Heart right ventricle (tissue), 16 donors: ENCODE measurements at regions not wholly inside any gene's neighbourhood (a gene's known extent, or its start where the extent isn't known, plus 50 kb on each side); places are given as distances from the start of the nearest gene placed in this dataset.

Experiments
- ATAC-seq, 8 donors: fragments of 200-7000 bp; cut with Tn5 transposase; one replicate each; pipeline ENCODE4 v1.9.1; 2020; ENCODE audit warnings: mild to moderate bottlenecking in 8 of 8, moderate library complexity in 8 of 8, moderate number of reproducible peaks in 1 of 8
- DNase-seq, 2 donors: peaks; one replicate each; pipeline ENCODE4 v3.0.0-alpha.2; 2020
- H3K27ac ChIP-seq, 10 donors: fragments of 200-600 bp; sonication (generic) in 2 of 10; one replicate each; pipeline versions ENCODE4 v1.5.0 to v1.8.0; 2020 to 2022; ENCODE audit warnings: mild to moderate bottlenecking in 3 of 10
- H3K27me3 ChIP-seq, 7 donors: fragments of 200-600 bp; one replicate each; pipeline ENCODE4 v1.8.0; 2021 to 2022; ENCODE audit warnings: mild to moderate bottlenecking in 2 of 7
- H3K36me3 ChIP-seq, 9 donors: fragments of 200-600 bp; sonication (generic) in 1 of 9; one replicate each; pipeline versions ENCODE4 v1.5.0 to v1.8.0; 2020 to 2022; ENCODE audit warnings: mild to moderate bottlenecking in 2 of 9
- H3K4me1 ChIP-seq, 9 donors: fragments of 200-600 bp; sonication (generic) in 1 of 9; one replicate each; pipeline versions ENCODE4 v1.5.0 to v1.8.0; 2020 to 2022; ENCODE audit warnings: mild to moderate bottlenecking in 4 of 9
- H3K4me3 ChIP-seq, 10 donors: fragments of 200-600 bp; sonication (generic) in 2 of 10; one replicate each; pipeline versions ENCODE4 v1.5.0 to v1.8.0; 2020 to 2022; ENCODE audit warnings: mild to moderate bottlenecking in 7 of 10, moderate library complexity in 2 of 10
- H3K9me3 ChIP-seq, 11 donors: fragments of 200-600 bp in 10 of 11; sonication (generic) in 2 of 11; one replicate each; pipeline versions ENCODE4 v1.5.0 to v1.8.0; 2013 to 2022; ENCODE audit warnings: mild to moderate bottlenecking in 2 of 11, control low read depth in 1 of 11, moderate library complexity in 1 of 11
- WGBS, 2 donors: extraction: QIAGEN DNeasy Blood & Tissue Kit; methylation state at CpG; one replicate each; pipeline ENCODE4 v1.1.7; 2013; ENCODE audit warnings: inconsistent platforms in 1 of 2; 5-methylcytosine and 5-hydroxymethylcytosine counted together
- intact Hi-C, 10 donors: fragments of 100-400 bp; cut with DNase I; formaldehyde crosslinking; loops; one replicate each; pipeline versions ENCODE4 v1.11.1 to v1.14.2; 2022
- TF ChIP-seq, protein P1 (sequence below), 9 donors: fragments of 200-600 bp; sonication (generic) in 2 of 9; IDR thresholded peaks; one replicate each; pipeline versions ENCODE4 v1.5.0 to v1.8.0; 2021 to 2022; ENCODE audit warnings: antibody characterized with exemption in 9 of 9, mild to moderate bottlenecking in 5 of 9, moderate library complexity in 1 of 9
- donor health status: Arrhythmogenic right ventricular cardiomyopathy.
- donor health status: ischemic (EF 13 %, LVEDD 7.1; RV severe dilation, severe dysfunction).
- donor health status: healthy with polysubstance abuse.
- donor health status: DM: no; HTN: yes; CAD: no.
- donor health status: DM: no; HTN: no; CAD: no.
- donor health status: ischemic (EF 25% LVEDD 6.9; RV normal size, moderate dysfunction).
- donor health status: ischemic (EF 25% LVEDD 5.7; RV mildly dilated, moderate dysfunction).
- donor health status: healthy.
- donor health status: DM: yes; HTN: yes; CAD: no.
- donor health status: Ischemic cardiomyopathy.
- donor health status: ischemic (EF 35%, LVEDD 5.7; RV mildly dilated, moderate dysfunction).
- donor health status: nonischemic (EF 11% LVEDD 7.7; RV severe dilation, severe dysfunction).
- donor health status: DM: yes; HTN: yes; CAD: no.
- donor health status: PGD.
- donor health status: ischemic (EF 29% LVEDD 5.4; RV normal size, mild dysfunction).
- donor health status: nonischemic (EF 23%, LVEDD 6.1; RV moderate dilation, normal function).

DNA sequence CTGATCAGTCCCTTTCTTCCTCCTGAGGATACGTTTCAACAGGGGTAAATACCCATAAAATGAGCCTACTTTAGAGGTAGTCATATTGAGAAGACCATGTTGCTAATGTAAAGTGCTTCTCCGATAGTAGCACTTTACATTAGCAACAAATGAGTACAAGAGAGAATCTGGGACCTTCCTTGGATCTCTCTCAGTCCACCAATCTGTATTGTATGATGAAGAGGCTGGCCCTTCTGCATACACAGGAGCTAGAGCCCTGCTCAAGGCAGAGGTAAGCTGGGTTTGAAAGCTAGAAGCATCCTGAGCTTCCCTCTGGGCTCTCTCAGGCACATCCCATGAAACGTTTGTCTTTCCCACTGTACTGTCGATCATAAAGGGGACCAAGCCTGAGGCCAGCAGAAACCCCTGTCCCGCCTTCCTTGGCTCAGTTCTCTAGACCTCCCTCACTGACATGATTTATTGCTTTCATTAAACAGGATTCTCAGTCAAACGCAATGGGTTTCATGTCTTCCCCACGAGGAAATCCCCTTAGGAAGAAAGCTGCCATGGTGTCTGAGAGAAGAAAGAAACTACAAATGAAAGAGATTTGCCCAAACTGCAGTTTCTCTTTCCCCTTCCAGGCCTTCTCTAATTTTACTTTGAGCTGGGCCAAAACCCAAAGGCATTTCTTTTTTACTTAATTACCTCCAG, 62.8 kb upstream of the BCAR3 start:
- ATAC-seq = no peak
- H3K27ac ChIP-seq = no peak overlapping the region

DNA sequence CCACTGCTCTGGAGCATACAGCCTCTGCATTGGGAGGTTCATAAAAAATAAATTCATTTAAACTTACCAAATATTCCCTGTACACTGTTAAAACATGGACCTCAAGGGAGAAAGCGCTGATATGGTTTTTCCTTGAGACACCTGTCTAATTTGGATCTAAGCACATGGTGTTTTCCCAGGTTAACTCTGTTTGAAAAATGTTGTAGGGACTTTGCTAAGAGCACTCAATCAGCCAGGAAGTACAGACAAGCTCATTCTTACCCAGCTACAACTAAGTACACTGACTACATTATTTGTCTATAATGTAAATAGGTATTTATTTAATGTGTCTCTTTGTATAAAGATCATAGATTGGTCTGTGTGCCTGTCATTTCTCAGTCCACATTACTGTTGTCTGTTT, 61.8 kb upstream of the BCAR3 start:
- no peak for ATAC-seq
- TF ChIP-seq, protein P1, sequence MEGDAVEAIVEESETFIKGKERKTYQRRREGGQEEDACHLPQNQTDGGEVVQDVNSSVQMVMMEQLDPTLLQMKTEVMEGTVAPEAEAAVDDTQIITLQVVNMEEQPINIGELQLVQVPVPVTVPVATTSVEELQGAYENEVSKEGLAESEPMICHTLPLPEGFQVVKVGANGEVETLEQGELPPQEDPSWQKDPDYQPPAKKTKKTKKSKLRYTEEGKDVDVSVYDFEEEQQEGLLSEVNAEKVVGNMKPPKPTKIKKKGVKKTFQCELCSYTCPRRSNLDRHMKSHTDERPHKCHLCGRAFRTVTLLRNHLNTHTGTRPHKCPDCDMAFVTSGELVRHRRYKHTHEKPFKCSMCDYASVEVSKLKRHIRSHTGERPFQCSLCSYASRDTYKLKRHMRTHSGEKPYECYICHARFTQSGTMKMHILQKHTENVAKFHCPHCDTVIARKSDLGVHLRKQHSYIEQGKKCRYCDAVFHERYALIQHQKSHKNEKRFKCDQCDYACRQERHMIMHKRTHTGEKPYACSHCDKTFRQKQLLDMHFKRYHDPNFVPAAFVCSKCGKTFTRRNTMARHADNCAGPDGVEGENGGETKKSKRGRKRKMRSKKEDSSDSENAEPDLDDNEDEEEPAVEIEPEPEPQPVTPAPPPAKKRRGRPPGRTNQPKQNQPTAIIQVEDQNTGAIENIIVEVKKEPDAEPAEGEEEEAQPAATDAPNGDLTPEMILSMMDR (IDR thresholded peaks at IDR 0.05) = no peak
- intact Hi-C loops = no loop called here
- H3K27ac ChIP-seq = no peak overlapping the region
- 98 to 100% methylated on average over 1 of the region's 1 CpG for WGBS, 2 donors
- H3K27me3 ChIP-seq = peaks cover 0 to 15% (median 0%) of the 10 kb centered on the region in 7 donors
- DNase-seq = no peak
- no peaks in the 10 kb centered on the region for H3K36me3 ChIP-seq
- peaks cover 0 to 17% (median 12%) of the 10 kb centered on the region in 9 donors for H3K4me1 ChIP-seq
- H3K4me3 ChIP-seq = no peak overlapping the region
- H3K9me3 ChIP-seq = peaks cover 0 to 12% (median 2%) of the 10 kb centered on the region in 11 donors

More for the DNA sequence above, 62.8 kb upstream of the BCAR3 start:
- Histone ChIP-seq H3K4me1 (peaks cover 0 to 17% (median 12%) of the 10 kb centered on the region in 9 donors), H3K9me3 (peaks cover 0 to 12% (median 2%) of the 10 kb centered on the region in 11 donors), H3K27me3 (peaks cover 0 to 15% (median 0%) of the 10 kb centered on the region in 7 donors), H3K36me3 (no peaks in the 10 kb centered on the region), H3K4me3 (no peak overlapping the region)
- TF ChIP-seq, protein P1 (IDR thresholded peaks at IDR 0.05) = no peak
- intact Hi-C loops = no loop called here
- no peak for DNase-seq
- 70 to 75% methylated on average over 7 of the region's 7 CpGs for WGBS, 2 donors

DNA sequence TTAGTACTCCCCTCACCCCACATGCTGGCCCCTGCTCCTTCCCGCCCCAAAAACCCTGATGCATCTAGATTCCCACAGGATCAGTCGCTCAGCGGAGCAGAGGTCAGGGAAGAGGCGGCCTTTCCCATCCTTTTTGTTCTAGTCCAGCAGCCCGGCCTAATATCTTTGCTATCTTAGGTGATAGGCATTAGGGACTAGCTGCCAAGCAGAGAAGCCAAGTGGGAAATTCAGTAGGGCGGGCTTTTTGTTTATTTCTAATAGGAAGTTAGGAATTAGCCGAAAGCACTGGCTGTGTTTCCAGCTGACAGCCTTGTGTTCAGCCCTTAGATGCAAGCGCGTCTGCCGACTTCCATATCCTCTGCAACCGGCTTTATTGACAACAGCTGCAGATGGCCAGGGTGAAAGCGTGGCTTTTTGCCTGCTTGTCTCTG, 59.0 kb upstream of the BCAR3 start:
- WGBS, 2 donors = 48 to 56% methylated on average over 12 of the region's 12 CpGs
- peaks cover 0 to 17% (median 12%) of the 10 kb centered on the region in 9 donors for H3K4me1 ChIP-seq
- no peak overlapping the region for H3K4me3 ChIP-seq
- TF ChIP-seq, protein P1 (IDR thresholded peaks at IDR 0.05) = no peak
- ATAC-seq = peak; percentile 38 to 80 (median 64)
- peak overlapping the region in 3 of 10 donors; percentile 5 to 35 (median 28) for H3K27ac ChIP-seq
- H3K9me3 ChIP-seq = no peaks in the 10 kb centered on the region
- no peaks in the 10 kb centered on the region for H3K36me3 ChIP-seq
- H3K27me3 ChIP-seq = peaks cover 0 to 5% (median 0%) of the 10 kb centered on the region in 7 donors
- intact Hi-C loops = no loop called here
- DNase-seq = peak in 1 of 2 donors; percentile 46

DNA sequence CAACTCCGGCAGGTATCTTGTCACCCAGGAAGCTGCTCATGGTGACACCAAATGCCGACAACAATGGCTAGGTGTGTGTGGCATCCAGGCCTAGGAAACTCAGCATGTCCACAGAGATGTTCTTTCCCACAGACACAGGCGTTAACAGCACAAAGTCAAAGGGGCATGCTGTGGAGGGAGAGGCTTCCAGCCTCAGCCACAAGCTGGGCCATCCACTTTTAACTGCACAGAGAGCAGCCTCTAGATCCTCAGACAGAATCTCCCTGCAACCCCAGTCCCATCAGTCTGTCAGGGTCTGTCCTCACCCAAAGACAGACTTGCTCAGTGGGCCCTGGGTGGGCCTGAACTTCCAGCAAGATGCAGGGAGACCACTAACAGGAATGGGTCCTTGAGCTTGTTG, 58.5 kb upstream of the BCAR3 start:
- Histone ChIP-seq H3K9me3 (no peaks in the 10 kb centered on the region), H3K4me1 (peaks cover 0 to 17% (median 12%) of the 10 kb centered on the region in 9 donors), H3K27ac (peak overlapping the region in 2 of 10 donors; percentile 28 to 35), H3K27me3 (peaks cover 0 to 5% (median 0%) of the 10 kb centered on the region in 7 donors), H3K36me3 (no peaks in the 10 kb centered on the region), H3K4me3 (no peak overlapping the region)
- no peak for DNase-seq
- ATAC-seq = peak in 7 of 8 donors; percentile 14 to 57 (median 38)
- TF ChIP-seq, protein P1 (IDR thresholded peaks at IDR 0.05) = no peak
- WGBS, 2 donors = 91 to 98% methylated on average over 3 of the region's 3 CpGs
- intact Hi-C loops = no loop called here
